IgD-negative memory B cell (primary cell): ENCODE measurements at regions not wholly inside any gene's neighbourhood (a gene's known extent, or its start where the extent isn't known, plus 50 kb on each side); places are given as distances from the start of the nearest gene placed in this dataset.

ENCODE experiments used
- H3K27ac Mint-ChIP-seq, 3 donors: one replicate each; pipeline ENCODE4 v1.8.0; 2020 to 2022; ENCODE audit warnings: mild to moderate bottlenecking in 3 of 3, mixed read lengths in 3 of 3, moderate library complexity in 1 of 3
- H3K27me3 Mint-ChIP-seq: one replicate; pipeline ENCODE4 v1.8.0; 2021; ENCODE audit warnings: mixed read lengths
- H3K36me3 Mint-ChIP-seq: one replicate; pipeline ENCODE4 v1.8.0; 2020; ENCODE audit warnings: mild to moderate bottlenecking, mixed read lengths
- H3K4me1 Mint-ChIP-seq, 3 donors: one replicate each; pipeline ENCODE4 v1.8.0; 2020 to 2022; ENCODE audit warnings: mixed read lengths in 3 of 3, mild to moderate bottlenecking in 1 of 3
- H3K4me3 Mint-ChIP-seq, 4 donors: one replicate each; pipeline ENCODE4 v1.8.0; 2020 to 2022; ENCODE audit warnings: mild to moderate bottlenecking in 4 of 4, mixed read lengths in 4 of 4, moderate library complexity in 3 of 4
- H3K9me3 Mint-ChIP-seq, 3 donors: one replicate each; pipeline ENCODE4 v1.8.0; 2020 to 2021; ENCODE audit warnings: mixed read lengths in 3 of 3, mild to moderate bottlenecking in 1 of 3

DNA sequence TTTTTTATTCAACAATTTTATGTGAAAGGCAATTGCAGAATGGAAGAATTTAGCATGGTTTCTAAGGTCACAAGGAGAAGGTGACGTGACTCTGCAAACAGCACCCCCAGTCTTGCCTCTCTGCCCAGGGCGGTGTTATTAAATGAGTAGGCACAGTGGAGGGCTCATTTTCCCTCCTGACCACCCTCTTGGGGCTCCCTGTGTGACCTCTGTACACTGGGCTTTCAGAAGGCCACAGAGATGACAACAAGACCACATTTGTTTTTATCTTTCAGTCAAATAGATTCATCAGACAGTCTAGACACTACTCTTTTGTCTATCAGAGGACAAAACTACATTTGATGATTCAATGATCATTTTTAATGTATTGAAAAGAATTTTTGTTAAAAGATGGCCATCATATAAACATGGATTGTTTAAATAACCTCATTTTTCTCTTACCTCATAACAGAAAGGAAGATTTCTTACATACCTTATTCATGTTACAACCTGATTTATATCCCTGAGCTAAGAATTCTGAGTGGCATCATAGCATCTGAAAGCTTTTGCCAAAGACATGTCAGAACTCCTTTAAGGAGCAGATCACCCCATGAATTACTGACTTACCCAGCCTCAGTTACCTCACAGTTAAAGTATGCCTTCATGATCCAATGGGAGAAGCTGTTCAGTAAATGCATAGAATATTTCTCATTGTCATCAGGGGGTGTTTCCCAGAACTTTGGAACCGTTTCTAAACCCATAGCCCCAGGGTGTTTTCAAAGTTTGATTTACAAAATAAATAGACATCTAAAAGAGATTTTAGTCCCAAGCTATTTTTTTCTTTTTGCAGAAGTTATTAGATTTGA lies 184.0 kb upstream of the RFC3 start:
- Mint-ChIP-seq H3K4me3 (no peak overlapping the region), H3K9me3 (no peaks in the 10 kb centered on the region), H3K27ac (no peak overlapping the region), H3K27me3 (peaks cover 2% of the 10 kb centered on the region), H3K4me1 (peaks cover 7 to 14% (median 8%) of the 10 kb centered on the region in 3 donors), H3K36me3 (peaks cover 2% of the 10 kb centered on the region)

DNA sequence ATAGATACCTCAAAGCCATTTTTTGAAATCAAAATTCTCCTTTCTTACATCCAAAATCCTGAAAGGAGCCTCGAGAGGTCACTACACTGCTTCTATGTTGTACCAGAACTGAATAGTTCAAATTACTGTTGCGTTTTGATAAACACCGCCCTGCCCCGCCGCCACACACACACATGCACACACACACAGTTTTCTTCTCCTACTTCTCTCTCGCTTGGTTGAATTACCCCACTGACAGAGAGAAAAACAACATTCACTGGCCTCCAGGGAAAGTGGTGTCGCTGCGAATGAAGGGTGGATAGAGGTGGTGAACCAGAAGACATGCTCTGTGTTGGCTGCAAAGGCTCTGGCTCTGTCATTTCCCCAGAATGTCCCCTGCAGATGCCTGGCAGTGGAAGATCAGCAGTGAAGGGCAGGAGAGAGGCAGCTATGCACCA lies 183.4 kb upstream of the RFC3 start:
- H3K4me3 Mint-ChIP-seq: no peak overlapping the region
- peaks cover 2% of the 10 kb centered on the region for H3K27me3 Mint-ChIP-seq
- peaks cover 7 to 19% (median 8%) of the 10 kb centered on the region in 3 donors for H3K4me1 Mint-ChIP-seq
- H3K9me3 Mint-ChIP-seq: no peaks in the 10 kb centered on the region
- H3K36me3 Mint-ChIP-seq: peaks cover 2% of the 10 kb centered on the region
- no peak overlapping the region for H3K27ac Mint-ChIP-seq

GRCh38 chr13:33636243-33636642 lies 181.7 kb upstream of the RFC3 start:
- H3K27ac Mint-ChIP-seq: no peak overlapping the region
- peaks cover 2% of the 10 kb centered on the region for H3K36me3 Mint-ChIP-seq
- H3K4me1 Mint-ChIP-seq: peaks cover 7 to 22% (median 12%) of the 10 kb centered on the region in 3 donors
- H3K4me3 Mint-ChIP-seq: peak overlapping the region in 1 of 4 donors; percentile 29
- no peaks in the 10 kb centered on the region for H3K9me3 Mint-ChIP-seq
- H3K27me3 Mint-ChIP-seq: peaks cover 2% of the 10 kb centered on the region

DNA sequence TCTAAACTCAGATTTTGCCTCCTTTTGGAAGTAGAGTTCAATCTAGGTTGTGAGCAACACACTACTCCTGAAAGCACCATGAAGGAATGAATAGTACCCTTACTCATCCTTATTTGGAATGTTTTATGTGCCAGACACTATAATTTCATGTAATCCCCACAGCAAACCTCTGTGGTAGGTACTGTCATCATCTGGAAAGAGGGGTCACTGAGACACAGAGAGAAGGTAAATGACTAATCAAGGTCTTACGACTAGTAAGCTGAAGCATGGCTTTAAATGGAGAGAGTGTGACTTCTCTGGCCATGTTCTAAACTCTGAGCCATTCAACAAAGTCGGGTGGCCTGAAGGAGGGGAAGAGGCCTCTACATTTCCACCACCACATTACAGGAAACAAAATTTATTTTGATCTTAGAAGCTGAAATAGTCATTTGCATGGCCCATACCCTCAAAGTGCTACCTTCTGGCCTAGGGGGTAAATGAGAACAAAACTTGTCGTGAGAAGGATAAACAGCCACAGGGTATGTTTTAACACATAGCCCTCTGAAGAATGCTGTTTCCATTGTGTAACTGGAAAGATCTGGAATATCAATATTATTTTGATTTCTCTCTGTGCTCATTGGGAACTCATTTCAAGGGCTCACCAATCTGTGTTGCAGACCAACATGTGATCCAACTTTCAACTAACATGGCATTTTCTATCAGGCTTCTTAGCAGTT lies 180.8 kb upstream of the RFC3 start:
- Mint-ChIP-seq H3K36me3 (peaks cover 4% of the 10 kb centered on the region), H3K4me1 (peaks cover 7 to 22% (median 12%) of the 10 kb centered on the region in 3 donors), H3K4me3 (no peak overlapping the region), H3K9me3 (no peaks in the 10 kb centered on the region), H3K27me3 (peaks cover 2% of the 10 kb centered on the region), H3K27ac (no peak overlapping the region)

- H3K9me3 Mint-ChIP-seq: no peaks in the 10 kb centered on the region
- H3K36me3 Mint-ChIP-seq: peaks cover 4% of the 10 kb centered on the region
- H3K27ac Mint-ChIP-seq: no peak overlapping the region
- peaks cover 7 to 22% (median 12%) of the 10 kb centered on the region in 3 donors for H3K4me1 Mint-ChIP-seq
- peaks cover 2% of the 10 kb centered on the region for H3K27me3 Mint-ChIP-seq
- H3K4me3 Mint-ChIP-seq: no peak overlapping the region
Measured at GRCh38 chr13:33637978-33638743, 179.8 kb upstream of the RFC3 start.

DNA sequence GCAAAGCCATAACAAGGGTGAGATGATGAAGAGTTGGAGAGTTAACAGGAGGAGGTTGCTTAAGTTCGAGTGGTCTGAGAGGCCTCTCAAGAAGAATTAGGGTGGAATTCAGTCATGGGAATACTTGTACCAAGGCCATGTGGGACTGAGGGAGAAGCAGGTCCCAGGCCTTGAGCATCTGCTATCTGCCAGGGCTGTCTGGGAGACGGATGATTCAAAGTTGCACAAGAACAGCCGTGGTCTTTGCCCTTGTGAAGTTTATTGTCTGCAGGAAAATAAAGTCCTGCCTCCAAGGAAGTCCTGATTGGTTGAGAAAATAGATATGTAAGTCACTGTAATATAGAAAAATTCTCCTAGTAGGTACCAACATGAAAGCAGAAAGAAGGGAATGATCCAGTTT lies 178.8 kb upstream of the RFC3 start:
- peaks cover 7 to 22% (median 12%) of the 10 kb centered on the region in 3 donors for H3K4me1 Mint-ChIP-seq
- no peaks in the 10 kb centered on the region for H3K9me3 Mint-ChIP-seq

DNA sequence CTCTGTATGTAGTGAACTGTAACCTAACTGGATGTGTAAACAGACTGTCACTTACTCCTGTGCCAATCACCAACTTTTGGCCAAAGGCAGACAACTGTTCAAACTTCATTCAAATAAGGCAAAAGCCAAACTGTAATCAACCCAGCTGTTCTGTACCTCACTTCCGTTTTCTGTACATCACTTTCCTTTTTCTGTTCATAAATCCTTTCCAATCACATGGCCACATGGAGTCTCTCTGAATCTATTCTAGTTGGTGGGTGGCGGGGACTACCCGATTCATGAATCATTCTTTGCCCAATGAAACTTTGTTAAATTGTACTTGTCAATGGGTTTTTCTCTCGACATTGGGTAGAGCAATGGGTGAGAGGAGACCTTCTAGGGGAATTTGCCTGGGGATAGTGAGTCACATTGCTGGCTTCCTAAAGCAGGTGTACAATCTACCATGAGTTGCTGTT lies 178.3 kb upstream of the RFC3 start:
- Mint-ChIP-seq H3K27me3 (peaks cover 2% of the 10 kb centered on the region), H3K36me3 (peaks cover 4% of the 10 kb centered on the region), H3K27ac (no peak overlapping the region), H3K4me1 (peaks cover 7 to 22% (median 12%) of the 10 kb centered on the region in 3 donors), H3K4me3 (no peak overlapping the region), H3K9me3 (no peaks in the 10 kb centered on the region)

More for the DNA sequence above, 178.8 kb upstream of the RFC3 start:
- Mint-ChIP-seq H3K4me3 (no peak overlapping the region), H3K27ac (no peak overlapping the region), H3K27me3 (peaks cover 2% of the 10 kb centered on the region), H3K36me3 (peaks cover 4% of the 10 kb centered on the region)

DNA sequence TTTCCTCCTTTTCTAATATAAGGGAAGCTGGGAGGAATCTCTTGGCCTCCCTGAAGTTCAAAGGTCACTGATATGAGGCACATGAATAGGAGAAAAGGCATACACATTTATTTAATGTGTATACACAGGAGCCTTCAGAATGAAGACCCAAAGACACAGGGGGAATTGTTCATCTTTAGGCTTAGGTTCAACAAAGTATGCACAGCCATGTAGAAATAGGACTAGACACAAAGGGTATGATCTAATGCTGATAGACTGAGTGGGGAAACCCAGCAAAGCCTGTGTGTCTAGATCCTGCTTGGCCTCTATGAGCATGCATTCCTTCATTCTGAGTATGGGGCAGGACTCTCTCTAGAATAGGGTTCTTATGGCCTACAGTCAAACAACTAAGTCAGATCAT lies 177.1 kb upstream of the RFC3 start:
- no peaks in the 10 kb centered on the region for H3K9me3 Mint-ChIP-seq
- H3K4me1 Mint-ChIP-seq: peaks cover 7 to 22% (median 12%) of the 10 kb centered on the region in 3 donors
- H3K27me3 Mint-ChIP-seq: no peaks in the 10 kb centered on the region
- peaks cover 4% of the 10 kb centered on the region for H3K36me3 Mint-ChIP-seq
- no peak overlapping the region for H3K27ac Mint-ChIP-seq
- H3K4me3 Mint-ChIP-seq: no peak overlapping the region

DNA sequence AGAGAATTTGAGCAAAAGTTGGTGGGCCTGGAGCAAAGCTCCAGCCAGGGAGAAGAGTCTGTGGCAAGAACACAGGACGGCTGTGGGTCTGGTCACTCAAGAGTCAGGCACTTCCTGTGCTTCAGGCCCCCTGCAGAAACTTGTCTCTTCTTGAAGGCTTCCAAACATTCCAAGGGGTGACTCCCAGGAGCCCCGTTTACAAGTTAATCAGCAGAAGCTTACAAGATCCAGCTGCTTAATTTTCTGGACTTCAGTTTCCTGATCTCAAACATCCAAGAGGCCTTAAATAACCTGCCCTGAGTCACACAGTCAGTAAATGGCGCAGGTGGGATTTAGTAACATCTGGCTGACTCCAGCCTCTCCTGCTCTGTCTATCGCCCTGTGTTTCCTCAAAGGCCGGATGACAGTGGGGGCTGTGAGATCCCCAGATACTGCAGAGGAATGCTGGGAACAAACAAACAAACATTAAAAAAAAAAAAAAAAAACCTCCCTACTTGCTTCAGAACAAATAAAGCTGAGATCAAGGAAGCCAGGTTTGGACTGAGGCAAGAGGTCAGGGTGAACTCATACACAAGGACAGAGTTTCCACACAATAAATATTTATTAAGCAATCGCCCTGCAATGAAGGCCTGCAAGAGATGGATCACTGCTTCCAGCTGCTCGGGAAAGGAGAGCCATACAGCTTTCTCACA lies 175.4 kb upstream of the RFC3 start:
- Mint-ChIP-seq H3K4me1 (peaks cover 2 to 11% (median 4%) of the 10 kb centered on the region in 3 donors), H3K9me3 (no peaks in the 10 kb centered on the region), H3K4me3 (no peak overlapping the region), H3K36me3 (peaks cover 2% of the 10 kb centered on the region), H3K27me3 (no peaks in the 10 kb centered on the region), H3K27ac (no peak overlapping the region)

- Mint-ChIP-seq H3K4me1 (peaks cover 0 to 4% (median under 1%) of the 10 kb centered on the region in 3 donors), H3K4me3 (no peak overlapping the region), H3K9me3 (no peaks in the 10 kb centered on the region), H3K27ac (no peak overlapping the region), H3K27me3 (no peaks in the 10 kb centered on the region), H3K36me3 (peaks cover 2% of the 10 kb centered on the region)
Measured at GRCh38 chr13:33644581-33645543, 173.1 kb upstream of the RFC3 start.

GRCh38 chr13:33645591-33646554 lies 172.1 kb upstream of the RFC3 start:
- no peaks in the 10 kb centered on the region for H3K4me1 Mint-ChIP-seq
- no peak overlapping the region for H3K27ac Mint-ChIP-seq
- peaks cover 2% of the 10 kb centered on the region for H3K36me3 Mint-ChIP-seq
- no peaks in the 10 kb centered on the region for H3K9me3 Mint-ChIP-seq
- no peaks in the 10 kb centered on the region for H3K27me3 Mint-ChIP-seq
- no peak overlapping the region for H3K4me3 Mint-ChIP-seq

DNA sequence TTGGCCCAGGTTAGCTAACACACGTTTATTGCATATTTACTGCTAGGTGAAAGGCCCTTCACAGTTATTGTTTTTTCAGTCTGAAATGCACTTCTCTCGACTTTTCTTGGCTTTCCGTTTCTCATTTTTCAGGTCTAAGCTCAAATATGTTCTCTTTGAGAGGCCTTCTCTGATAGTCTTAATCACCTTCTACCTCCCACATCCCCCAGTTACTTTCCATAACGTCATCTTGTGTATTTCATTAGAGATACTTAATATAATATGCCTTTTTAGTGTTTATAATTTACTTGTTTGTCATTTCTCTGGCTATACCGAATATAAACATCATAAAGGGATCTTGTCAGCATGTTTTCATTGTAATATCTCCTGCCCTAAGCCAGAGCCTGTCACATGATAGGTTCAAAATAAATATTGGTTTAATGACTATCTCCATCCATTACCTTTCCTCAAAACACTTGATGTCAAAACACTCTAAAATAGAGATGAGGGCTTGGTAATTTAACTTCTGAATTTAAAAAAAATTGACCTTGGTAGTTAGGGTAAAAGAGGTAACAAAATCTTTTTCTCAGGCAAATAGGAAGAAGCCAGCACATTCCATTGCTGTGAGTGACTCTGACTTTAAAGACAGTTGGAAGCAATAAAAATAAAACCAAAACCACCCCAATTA lies 168.6 kb upstream of the RFC3 start:
- no peak overlapping the region for H3K27ac Mint-ChIP-seq
- no peaks in the 10 kb centered on the region for H3K4me1 Mint-ChIP-seq
- H3K4me3 Mint-ChIP-seq: no peak overlapping the region
- no peaks in the 10 kb centered on the region for H3K27me3 Mint-ChIP-seq
- no peaks in the 10 kb centered on the region for H3K36me3 Mint-ChIP-seq
- H3K9me3 Mint-ChIP-seq: no peaks in the 10 kb centered on the region
